Pons (tissue), 1 donor: ENCODE measurements at regions not wholly inside any gene's neighbourhood (a gene's known extent, or its start where the extent isn't known, plus 50 kb on each side); places are given as distances from the start of the nearest gene placed in this dataset.

Experiments
- DNase-seq: peaks from one replicate; pipeline ENCODE4 v3.0.0-alpha.2; 2016; ENCODE audit warnings: low spot score

DNA sequence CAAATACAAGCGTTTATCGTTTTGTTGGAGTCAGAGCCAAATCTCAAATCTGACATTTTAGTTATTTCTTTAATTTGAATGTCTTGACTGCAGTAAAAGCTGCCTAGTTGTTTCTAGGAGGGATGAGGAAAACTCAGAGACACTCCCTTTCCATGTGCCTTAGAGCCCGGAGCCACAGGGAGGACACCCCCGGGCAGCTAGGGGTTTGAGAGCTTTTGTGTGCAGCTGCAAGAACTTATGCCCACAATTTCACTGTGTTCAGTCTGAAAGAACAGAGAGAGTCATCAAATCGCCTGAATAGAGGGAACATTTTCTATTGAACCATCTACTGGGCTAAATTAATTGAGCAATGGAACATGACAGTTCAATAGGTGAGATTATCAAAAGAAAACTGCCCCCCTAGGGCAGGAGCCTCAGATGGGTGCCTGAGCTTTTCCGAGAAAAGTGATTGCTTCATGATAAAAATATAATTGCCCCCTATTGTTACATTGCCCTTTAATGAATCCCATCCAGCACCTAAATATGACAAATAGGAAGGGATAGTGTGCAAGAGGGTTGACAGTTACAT is 709.3 kb upstream of the RGMB start:
- peak; percentile 62 for DNase-seq

- DNase-seq, result no peak
Measured at GRCh38 chr5:98065261-98065909, 708.1 kb upstream of the RGMB start.

GRCh38 chr5:98066910-98067309 is 706.6 kb upstream of the RGMB start:
- no peak for DNase-seq

GRCh38 chr5:98069876-98070512 is 703.5 kb upstream of the RGMB start:
- no peak for DNase-seq

DNA sequence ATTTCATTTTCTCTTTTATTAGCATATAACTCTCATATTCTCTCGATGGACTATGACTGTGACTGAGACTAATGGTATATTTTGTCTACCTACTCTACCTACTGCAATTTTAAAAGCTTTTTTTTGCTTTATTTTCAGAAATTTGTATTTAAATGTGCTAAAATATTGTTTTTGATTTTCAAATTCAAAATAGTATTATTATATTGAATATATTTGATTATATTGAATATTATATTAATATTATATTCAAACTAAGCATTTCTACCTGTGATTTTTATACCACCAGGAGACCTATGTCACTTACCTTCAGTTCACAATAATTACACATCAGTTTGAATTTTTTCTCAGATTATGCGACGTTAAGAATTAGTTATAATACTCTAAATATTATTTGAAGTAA is 700.5 kb upstream of the RGMB start:
- no peak for DNase-seq

DNA sequence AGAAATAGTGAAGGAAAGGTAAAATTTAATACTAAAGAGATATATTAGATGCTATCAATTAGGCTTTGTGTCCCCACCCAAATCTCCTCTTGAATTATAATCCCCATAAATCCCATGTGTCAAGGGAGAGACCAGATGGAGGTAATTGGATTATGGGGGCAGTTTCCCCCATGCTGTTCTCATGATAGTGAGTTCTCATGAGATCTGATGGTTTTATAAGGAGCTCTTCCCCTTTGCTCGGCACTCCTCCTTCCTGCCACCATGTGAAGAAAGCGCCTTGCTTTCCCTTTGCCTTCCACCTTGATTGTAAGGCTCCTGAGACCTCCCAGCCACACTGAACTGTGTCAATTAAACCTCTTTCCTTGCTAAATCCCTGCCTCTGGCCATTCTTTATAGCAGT is 697.0 kb upstream of the RGMB start:
- no peak for DNase-seq

DNA sequence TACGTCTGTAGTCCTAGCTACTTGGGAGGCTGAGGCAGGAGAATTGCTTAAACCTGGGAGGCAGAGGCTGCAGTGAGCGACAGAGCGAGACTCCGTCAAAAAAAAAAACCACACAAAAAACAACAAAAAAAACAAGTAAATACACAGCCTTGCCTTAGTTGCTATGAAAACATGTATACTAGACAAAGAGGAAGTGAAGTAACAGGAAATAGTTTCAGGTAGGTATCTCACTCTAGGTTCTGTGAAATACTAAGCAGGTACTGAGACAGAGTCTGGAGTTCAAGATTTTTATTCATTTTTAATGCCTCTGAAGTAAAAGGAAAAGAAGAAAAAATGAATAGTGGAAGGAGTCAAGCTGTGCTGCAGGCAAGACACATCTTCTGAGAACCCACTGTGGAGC is 687.9 kb upstream of the RGMB start:
- no peak for DNase-seq

DNA sequence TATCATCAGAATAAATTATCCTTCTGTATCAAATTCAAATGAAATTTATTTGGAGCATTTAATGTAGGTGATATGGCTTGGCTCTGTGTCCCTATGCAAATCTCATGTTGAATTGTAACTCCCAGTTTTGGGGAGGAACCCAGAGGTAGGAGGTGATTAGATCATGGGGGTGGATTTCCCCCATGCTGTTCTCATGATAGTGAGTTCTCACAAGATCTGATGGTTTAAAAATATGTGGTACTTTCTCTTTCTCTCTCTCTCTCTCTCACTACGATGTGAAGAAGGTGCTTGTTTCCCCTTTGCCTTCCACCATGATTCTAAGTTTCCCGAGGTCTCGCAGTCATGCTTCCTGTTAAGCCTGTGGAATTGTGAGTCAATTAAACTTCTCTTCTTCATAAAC is 678.4 kb upstream of the RGMB start:
- DNase-seq, result no peak

- no peak for DNase-seq
Measured at GRCh38 chr5:98096155-98096554, 677.3 kb upstream of the RGMB start.

GRCh38 chr5:98099448-98100105 is 673.9 kb upstream of the RGMB start:
- no peak for DNase-seq

GRCh38 chr5:98101131-98101530 is 672.3 kb upstream of the RGMB start:
- DNase-seq, result no peak

DNA sequence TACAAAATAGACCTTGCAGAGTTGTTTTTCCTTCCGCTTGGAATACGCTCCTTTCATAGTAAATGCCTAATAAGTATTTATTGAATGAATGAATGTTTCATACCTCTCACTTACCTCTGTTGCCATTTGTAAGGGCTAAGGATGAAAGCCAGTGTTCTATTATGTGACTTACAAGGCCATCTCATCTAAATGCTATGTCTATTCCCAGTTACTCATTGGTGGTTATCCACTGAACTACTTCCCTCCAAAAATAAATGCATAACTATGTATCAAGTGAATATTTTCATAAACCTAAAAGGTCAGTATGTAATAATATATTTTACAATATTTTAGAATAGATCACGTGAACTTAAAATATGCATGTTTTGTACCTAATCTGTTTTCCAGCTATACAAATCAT is 670.5 kb upstream of the RGMB start:
- DNase-seq, result no peak

- no peak for DNase-seq
Measured at GRCh38 chr5:98103807-98104206, 669.7 kb upstream of the RGMB start.

DNA sequence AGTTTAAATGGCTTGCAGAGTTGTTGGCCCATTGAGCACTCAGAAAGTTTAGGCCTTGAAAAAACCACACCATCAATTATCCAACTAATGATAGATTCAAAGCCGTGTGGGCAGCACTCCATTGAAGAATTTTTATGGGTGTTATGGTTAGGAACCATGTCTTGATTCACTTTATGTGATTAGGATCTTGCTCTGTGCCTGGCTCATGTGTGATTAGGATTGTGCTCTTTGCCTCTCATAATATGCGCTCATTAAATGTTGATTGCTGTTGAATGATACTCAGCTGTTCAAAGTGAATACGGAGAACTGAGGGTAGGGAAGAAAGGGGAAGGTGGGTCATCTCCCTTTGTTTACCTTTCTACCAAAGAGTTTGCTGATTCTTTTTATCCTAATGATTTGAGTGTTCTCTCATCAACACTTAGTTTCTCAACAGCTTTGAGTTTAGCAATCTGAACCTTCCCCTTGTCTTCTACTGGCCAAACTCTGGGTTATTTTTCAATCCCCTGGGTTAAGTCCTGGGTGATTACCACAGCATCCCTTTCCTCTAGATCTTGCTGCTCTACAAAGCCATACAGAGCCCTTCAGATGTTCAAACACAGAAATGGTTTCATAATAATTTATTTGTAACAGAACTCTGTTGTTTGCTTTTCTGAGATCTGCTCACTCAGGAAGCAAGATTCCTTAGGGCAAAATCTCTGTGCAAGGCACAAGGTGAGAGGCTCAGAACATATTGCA is 668.8 kb upstream of the RGMB start:
- no peak for DNase-seq

DNA sequence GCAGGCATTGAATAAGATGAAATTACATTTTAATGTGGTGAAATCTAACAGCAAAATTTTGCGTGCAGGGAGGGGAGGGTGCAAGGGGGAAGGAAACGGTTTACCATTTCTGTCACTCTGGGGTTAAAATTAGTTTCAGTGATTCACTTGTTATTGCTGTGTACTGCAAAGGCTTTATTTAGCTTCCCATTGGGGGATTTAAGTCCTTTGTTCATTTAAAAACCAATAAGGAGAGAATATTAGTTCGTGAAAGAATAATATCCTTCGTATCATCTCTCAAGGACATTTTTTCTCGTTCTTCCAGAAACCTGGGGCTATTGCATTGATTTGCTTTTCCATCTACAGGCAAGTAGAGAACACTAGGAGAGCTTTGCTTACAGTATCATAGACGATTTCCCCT is 667.8 kb upstream of the RGMB start:
- no peak for DNase-seq

DNA sequence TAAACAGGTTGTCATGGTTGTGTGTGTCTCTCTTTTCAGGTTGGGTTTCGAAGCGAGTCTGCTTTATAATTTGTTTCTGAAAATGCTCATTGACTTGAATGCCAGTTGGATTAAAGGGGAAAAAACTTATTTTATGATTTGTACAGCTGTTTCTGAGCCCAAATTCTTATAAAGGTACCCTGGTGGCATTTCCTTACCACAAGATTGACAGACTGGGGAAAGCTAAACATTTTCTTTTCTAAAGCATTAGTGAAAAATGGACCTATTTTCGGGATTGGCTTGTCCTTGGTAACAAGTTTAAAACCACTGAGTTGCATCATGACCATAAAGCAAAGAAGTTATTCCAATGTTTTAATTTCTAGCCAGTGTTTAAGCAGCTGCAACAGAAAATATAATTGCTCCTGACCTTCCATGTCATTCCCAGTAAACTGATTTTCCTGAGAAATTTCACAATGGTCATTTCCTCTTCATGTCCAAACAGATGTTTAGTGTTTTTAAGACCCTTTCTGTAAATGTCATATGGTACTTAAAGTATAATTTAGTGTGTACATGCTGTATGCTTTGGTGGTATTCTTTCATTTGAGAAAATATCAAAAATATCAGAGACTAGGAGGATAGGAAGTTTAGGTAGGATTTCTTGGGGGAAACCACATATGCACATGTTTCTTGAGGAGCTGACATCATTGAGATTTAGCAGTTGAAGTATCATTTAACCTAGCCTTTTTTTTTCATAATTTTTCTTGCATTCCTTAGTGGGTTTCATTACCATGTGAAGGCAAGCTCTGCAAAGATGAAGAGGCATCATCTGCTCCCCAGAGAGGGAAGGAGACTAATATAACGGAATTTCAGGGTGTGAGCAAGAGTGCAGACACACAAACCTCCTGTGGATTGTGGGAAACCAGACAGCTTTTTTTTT is 667.1 kb upstream of the RGMB start:
- no peak for DNase-seq

GRCh38 chr5:98108497-98108896 is 665.0 kb upstream of the RGMB start:
- no peak for DNase-seq

DNA sequence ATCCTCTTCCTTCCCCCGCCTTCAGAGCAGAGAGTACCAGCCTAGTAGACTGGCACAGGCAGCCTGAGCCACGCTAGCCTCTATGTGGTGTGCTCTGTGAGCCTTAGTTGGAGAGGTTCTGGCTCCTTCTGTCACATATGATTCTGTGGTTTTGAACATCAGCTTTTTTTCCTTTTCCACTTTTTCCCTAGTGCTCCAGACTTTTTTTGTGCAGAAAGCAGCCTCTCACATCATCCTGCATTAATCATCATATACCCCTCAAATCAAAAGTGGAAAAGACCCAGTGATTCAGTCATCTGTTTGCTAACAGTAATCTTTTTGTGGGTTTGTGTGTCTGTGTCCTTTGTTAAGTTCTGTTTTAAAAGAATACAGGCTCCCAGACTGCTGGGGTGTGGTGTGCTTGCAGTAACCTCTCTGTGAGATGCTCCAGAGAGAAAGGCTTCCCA is 663.9 kb upstream of the RGMB start:
- DNase-seq, result peak; percentile 24

DNA sequence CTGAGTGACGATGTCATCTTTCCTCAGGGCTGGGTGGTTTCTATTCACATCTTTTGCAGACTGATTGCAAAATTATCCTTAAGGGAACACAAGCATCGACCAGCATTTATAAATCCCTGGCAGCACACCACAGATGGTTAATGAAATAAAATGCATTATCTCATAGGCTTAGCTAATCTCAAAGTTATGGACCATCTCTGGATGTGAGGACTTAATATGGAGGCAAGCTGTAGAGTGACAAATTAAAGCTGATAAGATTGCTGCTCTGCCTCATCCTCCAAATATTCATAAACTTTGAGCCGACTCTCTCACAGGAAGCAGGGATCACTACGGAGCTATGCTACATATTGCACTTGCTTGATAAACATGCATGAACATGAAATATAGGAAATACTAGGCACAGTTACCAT is 663.2 kb upstream of the RGMB start:
- no peak for DNase-seq

GRCh38 chr5:98110791-98111190 is 662.7 kb upstream of the RGMB start:
- no peak for DNase-seq

DNA sequence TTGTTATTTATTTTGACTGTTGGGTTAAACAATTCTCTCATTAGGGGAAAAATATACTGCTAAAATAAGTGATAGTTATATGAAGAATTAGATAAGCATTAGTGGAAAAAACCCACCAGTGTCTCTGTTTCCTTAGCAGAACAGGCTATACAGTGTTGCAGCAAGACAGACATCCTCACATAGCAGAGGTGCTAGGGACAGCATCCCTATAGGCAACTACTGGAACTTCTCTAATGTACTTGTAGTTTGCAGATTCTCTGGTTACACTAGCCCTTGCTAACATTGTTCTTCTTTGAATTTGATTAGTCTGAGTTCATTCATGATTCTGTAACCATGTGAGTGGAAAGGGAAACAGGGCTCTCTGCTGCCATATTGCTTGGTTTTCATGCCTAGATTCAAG is 661.8 kb upstream of the RGMB start:
- no peak for DNase-seq
